ENCODE measurements at regions not wholly inside any gene's neighbourhood (a gene's known extent, or its start where the extent isn't known, plus 50 kb on each side); places are given as distances from the start of the nearest gene placed in this dataset.

DNA sequence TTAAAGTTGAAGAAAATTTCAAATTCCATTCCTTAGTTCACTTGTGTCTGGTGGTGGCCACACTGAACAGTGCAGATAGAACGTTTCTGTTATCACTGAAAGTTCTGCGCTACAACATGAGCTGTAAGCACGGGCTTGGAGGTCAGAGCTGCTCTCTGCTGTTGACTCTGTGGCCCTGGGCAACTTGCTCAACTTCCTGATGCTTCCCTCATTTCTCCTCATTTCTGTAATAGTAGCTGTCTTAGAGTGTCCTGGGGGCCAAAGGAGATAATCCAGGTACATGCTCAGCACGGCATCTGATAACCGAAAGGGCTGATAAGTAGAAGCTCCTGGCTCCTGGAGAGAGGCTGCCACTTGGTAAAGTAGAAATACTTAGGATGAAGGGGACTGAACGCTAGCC is 92.3 kb upstream of the DUSP5 start:
- DNase-seq (ENCODE audit: low spot score in 2 of 2) = no peak
- no peak for TF ChIP-seq POLR2A (IDR thresholded peaks at IDR 0.05)
- TF ChIP-seq, protein P1, sequence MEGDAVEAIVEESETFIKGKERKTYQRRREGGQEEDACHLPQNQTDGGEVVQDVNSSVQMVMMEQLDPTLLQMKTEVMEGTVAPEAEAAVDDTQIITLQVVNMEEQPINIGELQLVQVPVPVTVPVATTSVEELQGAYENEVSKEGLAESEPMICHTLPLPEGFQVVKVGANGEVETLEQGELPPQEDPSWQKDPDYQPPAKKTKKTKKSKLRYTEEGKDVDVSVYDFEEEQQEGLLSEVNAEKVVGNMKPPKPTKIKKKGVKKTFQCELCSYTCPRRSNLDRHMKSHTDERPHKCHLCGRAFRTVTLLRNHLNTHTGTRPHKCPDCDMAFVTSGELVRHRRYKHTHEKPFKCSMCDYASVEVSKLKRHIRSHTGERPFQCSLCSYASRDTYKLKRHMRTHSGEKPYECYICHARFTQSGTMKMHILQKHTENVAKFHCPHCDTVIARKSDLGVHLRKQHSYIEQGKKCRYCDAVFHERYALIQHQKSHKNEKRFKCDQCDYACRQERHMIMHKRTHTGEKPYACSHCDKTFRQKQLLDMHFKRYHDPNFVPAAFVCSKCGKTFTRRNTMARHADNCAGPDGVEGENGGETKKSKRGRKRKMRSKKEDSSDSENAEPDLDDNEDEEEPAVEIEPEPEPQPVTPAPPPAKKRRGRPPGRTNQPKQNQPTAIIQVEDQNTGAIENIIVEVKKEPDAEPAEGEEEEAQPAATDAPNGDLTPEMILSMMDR (IDR thresholded peaks at IDR 0.05) = no peak
- no peak for TF ChIP-seq EP300 (IDR thresholded peaks at IDR 0.05)
- Histone ChIP-seq H3K27me3 (no peaks in the 10 kb centered on the region), H3K4me3 (no peak overlapping the region), H3K4me1 (peaks cover 0 to 6% (median 2%) of the 10 kb centered on the region in 4 donors), H3K9me3 (no peaks in the 10 kb centered on the region), H3K27ac (no peak overlapping the region), H3K36me3 (no peaks in the 10 kb centered on the region)
- WGBS, 2 donors = 89% methylated on average over 6 of the region's 6 CpGs

DNA sequence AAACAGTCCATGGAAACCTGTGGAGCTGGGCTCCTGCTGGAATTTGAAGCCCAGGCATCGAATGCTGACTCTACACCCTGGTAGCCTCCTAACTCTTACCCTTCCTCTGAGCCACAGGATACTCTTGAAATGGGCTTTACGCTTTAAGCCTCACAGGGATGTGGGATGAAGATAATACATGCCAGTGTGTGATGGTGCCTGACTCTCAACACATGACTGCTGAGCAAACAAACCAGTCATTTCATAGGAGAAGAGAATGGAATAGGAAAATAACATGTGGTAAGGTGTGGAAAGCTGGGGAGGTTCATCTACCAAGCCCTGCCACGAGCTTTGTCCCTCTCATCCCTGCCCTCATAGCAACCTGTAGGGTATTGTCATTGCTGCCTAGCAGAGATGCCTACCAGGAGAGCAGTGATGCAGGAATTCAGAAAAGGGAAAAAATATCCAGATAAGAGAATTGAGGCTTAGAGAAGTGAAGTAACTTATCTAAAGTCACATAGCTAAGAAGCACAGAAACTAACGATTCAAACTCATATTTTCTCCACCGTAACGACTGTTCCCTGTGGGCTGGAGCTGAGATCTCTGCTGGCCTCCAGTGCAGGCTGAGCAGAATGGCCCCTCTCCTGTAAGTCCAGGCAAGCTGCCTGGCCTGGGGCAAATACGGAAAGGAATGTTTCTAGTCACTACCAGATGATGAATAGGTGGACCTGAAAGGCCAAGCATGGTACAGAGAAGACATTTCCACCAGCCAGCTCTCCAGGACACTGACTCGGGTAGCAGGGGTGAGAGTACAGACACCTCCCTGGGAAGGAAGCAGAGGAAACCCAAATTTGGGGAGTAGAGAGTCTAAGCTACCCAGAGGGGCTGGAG is 90.2 kb upstream of the DUSP5 start:
- peaks cover 0 to 18% (median 7%) of the 10 kb centered on the region in 4 donors for H3K4me1 ChIP-seq
- no peaks in the 10 kb centered on the region for H3K36me3 ChIP-seq
- H3K4me3 ChIP-seq = no peak overlapping the region
- no peaks in the 10 kb centered on the region for H3K27me3 ChIP-seq
- WGBS, 2 donors = 72 to 79% methylated on average over 8 of the region's 8 CpGs
- H3K9me3 ChIP-seq = no peaks in the 10 kb centered on the region
- DNase-seq (ENCODE audit: low spot score in 2 of 2) = no peak
- no peak for TF ChIP-seq POLR2A (IDR thresholded peaks at IDR 0.05)
- TF ChIP-seq, protein P1 (IDR thresholded peaks at IDR 0.05) = no peak
- no peak for TF ChIP-seq EP300 (IDR thresholded peaks at IDR 0.05)
- no peak overlapping the region for H3K27ac ChIP-seq

DNA sequence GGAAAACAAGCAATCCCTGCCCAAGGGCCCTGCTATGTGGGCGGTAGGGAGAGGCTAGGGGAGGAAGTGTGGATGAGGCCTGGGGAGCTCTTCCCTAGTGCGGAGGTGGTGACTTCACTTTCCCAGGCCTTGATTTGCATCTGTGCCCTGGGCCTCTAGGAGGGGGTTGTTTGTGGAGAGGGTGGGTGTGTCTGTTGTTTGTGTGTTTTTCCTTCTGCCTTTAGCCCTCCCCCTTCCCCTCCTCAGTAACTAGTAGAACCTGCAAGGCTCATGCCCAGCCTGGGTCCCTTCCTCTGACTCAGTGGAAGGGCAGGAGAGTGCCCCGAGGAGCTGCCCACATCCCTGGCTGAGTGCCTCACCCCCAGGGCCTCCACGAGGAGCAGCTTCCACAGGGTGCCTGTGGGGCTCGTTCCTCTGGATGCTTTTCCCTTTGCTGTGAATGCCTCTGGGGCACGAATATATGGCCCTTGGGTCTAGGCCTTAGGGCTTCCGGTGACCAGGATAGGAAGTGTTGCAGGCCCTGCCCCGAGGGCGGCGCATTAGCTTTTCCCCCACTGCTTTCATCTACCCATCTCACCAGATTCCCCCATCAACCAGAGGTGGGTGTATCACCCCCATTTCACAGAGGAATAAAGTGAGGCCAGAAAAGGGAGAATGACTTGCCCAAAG is 89.4 kb upstream of the DUSP5 start:
- H3K27ac ChIP-seq = no peak overlapping the region

DNA sequence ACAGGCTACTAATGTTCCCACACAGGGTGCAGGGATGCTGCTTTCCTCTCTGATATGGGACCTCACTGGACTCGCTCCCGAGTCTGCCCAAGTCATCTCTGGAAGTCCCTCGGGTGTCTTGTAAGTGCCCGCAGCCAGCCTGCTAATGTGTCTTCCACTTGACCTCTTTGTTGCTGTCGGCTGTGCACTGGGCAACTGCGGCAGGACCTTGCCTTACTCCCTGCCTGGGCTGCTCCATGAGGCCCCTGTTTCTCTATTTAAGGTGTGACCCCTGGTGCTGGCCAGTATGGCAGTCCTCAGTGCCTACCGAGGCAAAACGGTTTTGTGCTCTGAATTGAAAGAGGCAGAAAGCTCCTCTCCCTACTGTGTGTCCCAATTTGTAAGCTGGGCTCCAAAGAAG is 88.8 kb upstream of the DUSP5 start:
- Histone ChIP-seq H3K36me3 (no peaks in the 10 kb centered on the region), H3K27me3 (no peaks in the 10 kb centered on the region), H3K9me3 (no peaks in the 10 kb centered on the region), H3K4me3 (no peak overlapping the region), H3K27ac (no peak overlapping the region), H3K4me1 (peaks cover 0 to 18% (median 7%) of the 10 kb centered on the region in 4 donors)
- DNase-seq (ENCODE audit: low spot score in 2 of 2) = no peak
- TF ChIP-seq, protein P1 (IDR thresholded peaks at IDR 0.05) = no peak
- TF ChIP-seq EP300 (IDR thresholded peaks at IDR 0.05) = no peak
- no peak for TF ChIP-seq POLR2A (IDR thresholded peaks at IDR 0.05)
- WGBS, 2 donors = 83 to 84% methylated on average over 8 of the region's 8 CpGs

More for the DNA sequence above, 89.4 kb upstream of the DUSP5 start:
- no peak for DNase-seq (ENCODE audit: low spot score in 2 of 2)
- Histone ChIP-seq H3K9me3 (no peaks in the 10 kb centered on the region), H3K4me3 (no peak overlapping the region), H3K4me1 (peaks cover 0 to 18% (median 7%) of the 10 kb centered on the region in 4 donors), H3K27me3 (no peaks in the 10 kb centered on the region), H3K36me3 (no peaks in the 10 kb centered on the region)
- TF ChIP-seq POLR2A (IDR thresholded peaks at IDR 0.05) = no peak
- no peak for TF ChIP-seq EP300 (IDR thresholded peaks at IDR 0.05)
- TF ChIP-seq, protein P1 (IDR thresholded peaks at IDR 0.05) = no peak
- 70 to 80% methylated on average over 10 of the region's 10 CpGs for WGBS, 2 donors

DNA sequence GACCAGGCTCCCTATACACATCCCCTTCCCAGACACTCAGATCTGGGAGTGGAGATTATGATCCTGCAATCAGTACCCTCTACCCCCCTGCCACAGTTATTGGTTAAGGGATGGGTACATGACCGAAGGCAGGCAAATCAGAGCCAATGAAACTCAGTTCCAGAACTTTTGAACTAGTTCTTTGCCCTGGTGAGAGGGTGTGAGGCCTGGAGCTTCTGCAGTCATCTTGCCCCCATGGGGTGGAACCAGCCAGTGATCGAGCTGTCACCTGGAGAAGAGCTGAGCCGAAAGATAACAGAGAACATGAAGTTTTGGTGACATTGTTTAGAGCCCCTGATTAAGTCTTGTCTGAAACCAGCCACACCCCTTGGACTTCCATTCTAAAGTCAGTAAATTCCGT is 88.2 kb upstream of the DUSP5 start:
- no peaks in the 10 kb centered on the region for H3K9me3 ChIP-seq
- no peak for DNase-seq (ENCODE audit: low spot score in 2 of 2)
- no peaks in the 10 kb centered on the region for H3K36me3 ChIP-seq
- WGBS, 2 donors = 88 to 91% methylated on average over 4 of the region's 4 CpGs
- H3K4me1 ChIP-seq = peaks cover 0 to 18% (median 7%) of the 10 kb centered on the region in 4 donors
- TF ChIP-seq POLR2A (IDR thresholded peaks at IDR 0.05) = no peak
- TF ChIP-seq, protein P1 (IDR thresholded peaks at IDR 0.05) = no peak
- no peak for TF ChIP-seq EP300 (IDR thresholded peaks at IDR 0.05)
- H3K4me3 ChIP-seq = no peak overlapping the region
- H3K27me3 ChIP-seq = no peaks in the 10 kb centered on the region
- no peak overlapping the region for H3K27ac ChIP-seq

Data from tibial nerve (tissue), 4 donors.